H9 (cell line): ENCODE measurements at regions not wholly inside any gene's neighbourhood (a gene's known extent, or its start where the extent isn't known, plus 50 kb on each side); places are given as distances from the start of the nearest gene placed in this dataset.

Experiments used
- DNase-seq: peaks from one replicate; pipeline ENCODE4 v3.0.0-alpha.2; 2017
- H2AFZ ChIP-seq: one replicate; pipeline ENCODE4 v1.6.1; 2013; ENCODE audit warnings: mild to moderate bottlenecking, low read length, control low read depth, moderate library complexity
- H2AK5ac ChIP-seq: 2 replicates; pipeline ENCODE4 v1.6.1; 2013; ENCODE audit warnings: low read length, control low read depth, mixed read lengths; ENCODE audit not compliant: insufficient read length
- H2BK120ac ChIP-seq: one replicate; pipeline ENCODE4 v1.6.1; 2013; ENCODE audit warnings: low read depth, mild to moderate bottlenecking, low read length, control low read depth, inconsistent platforms; ENCODE audit not compliant: poor library complexity, severe bottlenecking
- H2BK12ac ChIP-seq: 2 replicates; pipeline ENCODE4 v1.6.1; 2013; ENCODE audit warnings: low read length, control low read depth, mixed read lengths, low read depth; ENCODE audit not compliant: insufficient read length
- H2BK15ac ChIP-seq: 2 replicates; pipeline ENCODE4 v1.6.1; 2013; ENCODE audit warnings: low read depth, low read length, control low read depth
- H2BK20ac ChIP-seq: one replicate; pipeline ENCODE4 v1.6.1; 2013; ENCODE audit warnings: low read depth, mild to moderate bottlenecking, low read length, control low read depth, inconsistent platforms; ENCODE audit not compliant: poor library complexity, severe bottlenecking
- H2BK5ac ChIP-seq: 2 replicates; pipeline ENCODE4 v1.6.1; 2013; ENCODE audit warnings: low read length, control low read depth, mixed read lengths; ENCODE audit not compliant: insufficient read length
- H3K14ac ChIP-seq: 2 replicates; pipeline ENCODE4 v1.6.1; 2013; ENCODE audit warnings: low read length, control low read depth; ENCODE audit not compliant: insufficient read depth
- H3K18ac ChIP-seq: 2 replicates; pipeline ENCODE4 v1.6.1; 2013; ENCODE audit warnings: low read depth, mild to moderate bottlenecking, mixed read lengths, low read length, control low read depth; ENCODE audit not compliant: insufficient read length
- H3K23ac ChIP-seq: 2 replicates; pipeline ENCODE4 v1.6.1; 2013; ENCODE audit warnings: low read length, control low read depth, mixed read lengths, low read depth; ENCODE audit not compliant: insufficient read length
- H3K23me2 ChIP-seq: 2 replicates; pipeline ENCODE4 v1.6.1; 2013; ENCODE audit warnings: low read depth, mild to moderate bottlenecking, mixed read lengths, low read length, control low read depth; ENCODE audit not compliant: insufficient read length, poor library complexity, severe bottlenecking
- H3K27ac ChIP-seq: 2 replicates; pipeline ENCODE4 v1.5.1; 2013; ENCODE audit warnings: low read length, control low read depth, mixed read lengths, low read depth; ENCODE audit not compliant: insufficient read length
- H3K27me3 ChIP-seq: 2 replicates; pipeline ENCODE4 v1.6.1; 2013; ENCODE audit warnings: low read length, control low read depth, inconsistent platforms; ENCODE audit not compliant: insufficient read depth
- H3K4ac ChIP-seq: 2 replicates; pipeline ENCODE4 v1.6.1; 2013; ENCODE audit warnings: low read depth, mild to moderate bottlenecking, control low read depth, inconsistent platforms, low read length, moderate library complexity
- H3K4me1 ChIP-seq: 2 replicates; pipeline ENCODE4 v1.6.1; 2013; ENCODE audit warnings: low read length, control low read depth, inconsistent platforms; ENCODE audit not compliant: insufficient read depth
- H3K4me2 ChIP-seq: 2 replicates; pipeline ENCODE4 v1.6.1; 2013; ENCODE audit warnings: low read length, control low read depth, mixed read lengths; ENCODE audit not compliant: insufficient read length, insufficient read depth
- H3K56ac ChIP-seq: 2 replicates; pipeline ENCODE4 v1.6.1; 2013; ENCODE audit warnings: low read depth, mild to moderate bottlenecking, mixed read lengths, low read length, control low read depth; ENCODE audit not compliant: insufficient read length
- H3K79me1 ChIP-seq: 2 replicates; pipeline ENCODE4 v1.6.1; 2013; ENCODE audit warnings: low read depth, mild to moderate bottlenecking, moderate library complexity, low read length, control low read depth, inconsistent platforms; ENCODE audit not compliant: insufficient read depth, poor library complexity, severe bottlenecking
- H3K79me2 ChIP-seq: 2 replicates; pipeline ENCODE4 v1.6.1; 2013; ENCODE audit warnings: low read length, control low read depth, inconsistent platforms; ENCODE audit not compliant: insufficient read depth
- H3K9ac ChIP-seq: 2 replicates; pipeline ENCODE4 v1.6.1; 2013; ENCODE audit warnings: low read length, control low read depth, mixed read lengths; ENCODE audit not compliant: insufficient read length; ENCODE audit errors: extremely low read depth
- H3K9me3 ChIP-seq: one replicate; pipeline ENCODE4 v1.6.1; 2013; ENCODE audit warnings: low read depth, low read length, inconsistent platforms; ENCODE audit not compliant: control insufficient read depth
- H3T11ph ChIP-seq: one replicate; pipeline ENCODE4 v1.6.1; 2013; ENCODE audit warnings: mild to moderate bottlenecking, low read length, control low read depth, inconsistent platforms
- H4K20me1 ChIP-seq: one replicate; pipeline ENCODE4 v1.6.1; 2013; ENCODE audit not compliant: control insufficient read depth, insufficient read length, insufficient read depth
- H4K5ac ChIP-seq: 2 replicates; pipeline ENCODE4 v1.6.1; 2013; ENCODE audit warnings: low read depth, mild to moderate bottlenecking, mixed read lengths, low read length, control low read depth; ENCODE audit not compliant: insufficient read length
- H4K8ac ChIP-seq: replicated peaks from 2 replicates; pipeline ENCODE4 v1.6.1; 2013; ENCODE audit warnings: low read length, control low read depth, mixed read lengths, low read depth; ENCODE audit not compliant: insufficient read length
- H4K91ac ChIP-seq: 2 replicates; pipeline ENCODE4 v1.6.1; 2013; ENCODE audit warnings: low read depth, mild to moderate bottlenecking, moderate library complexity, mixed read lengths, low read length, control low read depth; ENCODE audit not compliant: insufficient read length
- H3K27ac Mint-ChIP-seq, 3 experiments: 2 replicates in 2 of 3; 3 replicates in 1 of 3; pipeline ENCODE4 v1.8.0; 2020 to 2021; ENCODE audit warnings: mixed read lengths in 3 of 3, mild to moderate bottlenecking in 1 of 3, moderate library complexity in 1 of 3
- H3K27me3 Mint-ChIP-seq: 2 replicates; pipeline ENCODE4 v1.8.0; 2021; ENCODE audit warnings: low read depth, mild to moderate bottlenecking, moderate library complexity, mixed read lengths
- H3K36me3 Mint-ChIP-seq, 3 experiments: 2 replicates in 2 of 3; 3 replicates in 1 of 3; pipeline ENCODE4 v1.8.0; 2020 to 2021; ENCODE audit warnings: low read depth in 3 of 3, mixed read lengths in 3 of 3; ENCODE audit not compliant: insufficient read depth in 1 of 3
- H3K4me1 Mint-ChIP-seq, 2 experiments: 2 replicates each; pipeline ENCODE4 v1.8.0; 2020; ENCODE audit warnings: mixed read lengths in 2 of 2
- H3K4me3 Mint-ChIP-seq, 2 experiments: 2 replicates in 1 of 2; 3 replicates in 1 of 2; pipeline ENCODE4 v1.8.0; 2020 to 2021; ENCODE audit warnings: mild to moderate bottlenecking in 2 of 2, mixed read lengths in 2 of 2, moderate library complexity in 1 of 2
- H3K9me3 Mint-ChIP-seq, 2 experiments: 2 replicates in 1 of 2; 3 replicates in 1 of 2; pipeline ENCODE4 v1.8.0; 2020; ENCODE audit warnings: mild to moderate bottlenecking in 2 of 2, mixed read lengths in 2 of 2, moderate library complexity in 1 of 2
- whole genome bisulfite sequencing: extraction: QIAGEN DNeasy Blood & Tissue Kit; methylation state at CpG from one replicate; pipeline ENCODE4 v1.1.7; 2013; ENCODE audit warnings: missing lambda C conversion rate, low lambda C conversion rate, mixed read lengths; ENCODE audit not compliant: insufficient read length; ENCODE audit errors: extremely low coverage; 5-methylcytosine and 5-hydroxymethylcytosine counted together
- TF ChIP-seq, protein P1 (sequence below): fragments of 200-600 bp; sonication (generic); conservative IDR thresholded peaks from 3 replicates; pipeline ENCODE4 v1.8.0; 2021; ENCODE audit warnings: antibody characterized with exemption, mild to moderate bottlenecking

DNA sequence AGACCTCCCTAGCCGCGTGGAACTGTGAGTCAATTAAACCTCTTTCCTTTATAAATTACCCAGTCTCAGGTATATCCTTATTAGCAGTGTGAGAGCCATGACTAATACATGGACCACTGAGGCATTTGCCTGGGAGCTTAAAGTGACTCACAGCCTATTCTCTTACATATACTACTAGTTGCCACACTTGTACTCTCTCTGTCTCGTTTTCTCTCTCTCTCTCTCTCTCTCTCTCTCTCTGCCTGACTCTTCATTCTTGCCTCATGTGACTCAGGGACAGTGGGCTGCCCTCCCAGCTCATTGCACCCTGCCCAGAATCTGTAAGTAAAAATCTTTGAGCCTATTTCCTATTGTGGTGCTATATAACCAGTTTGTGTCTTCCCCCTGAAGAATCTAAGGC lies 238.5 kb upstream of the MAGI2 start:
- Histone ChIP-seq H3K79me2 (no peaks in the 10 kb centered on the region), H2BK15ac (no peak overlapping the region), H4K91ac (no peak overlapping the region), H3K4me2 (no peak overlapping the region), H3K23ac (no peak overlapping the region), H3K14ac (no peak overlapping the region), H3K79me1 (no peaks in the 10 kb centered on the region), H4K8ac (no peak overlapping the region), H2BK20ac (no peak overlapping the region), H4K5ac (no peak overlapping the region), H3K56ac (no peak overlapping the region), H3K27ac (no peak overlapping the region), H3T11ph (no peak overlapping the region), H2BK120ac (no peak overlapping the region), H2AFZ (no peak overlapping the region), H3K9me3 (no peaks in the 10 kb centered on the region), H3K18ac (no peak overlapping the region), H3K23me2 (no peaks in the 10 kb centered on the region), H2AK5ac (no peak overlapping the region), H2BK5ac (no peak overlapping the region), H3K4ac (no peak overlapping the region), H3K9ac (no peak overlapping the region), H3K27me3 (no peaks in the 10 kb centered on the region), H3K4me1 (no peaks in the 10 kb centered on the region), H2BK12ac (no peak overlapping the region), H4K20me1 (no peaks in the 10 kb centered on the region)
- TF ChIP-seq, protein P1, sequence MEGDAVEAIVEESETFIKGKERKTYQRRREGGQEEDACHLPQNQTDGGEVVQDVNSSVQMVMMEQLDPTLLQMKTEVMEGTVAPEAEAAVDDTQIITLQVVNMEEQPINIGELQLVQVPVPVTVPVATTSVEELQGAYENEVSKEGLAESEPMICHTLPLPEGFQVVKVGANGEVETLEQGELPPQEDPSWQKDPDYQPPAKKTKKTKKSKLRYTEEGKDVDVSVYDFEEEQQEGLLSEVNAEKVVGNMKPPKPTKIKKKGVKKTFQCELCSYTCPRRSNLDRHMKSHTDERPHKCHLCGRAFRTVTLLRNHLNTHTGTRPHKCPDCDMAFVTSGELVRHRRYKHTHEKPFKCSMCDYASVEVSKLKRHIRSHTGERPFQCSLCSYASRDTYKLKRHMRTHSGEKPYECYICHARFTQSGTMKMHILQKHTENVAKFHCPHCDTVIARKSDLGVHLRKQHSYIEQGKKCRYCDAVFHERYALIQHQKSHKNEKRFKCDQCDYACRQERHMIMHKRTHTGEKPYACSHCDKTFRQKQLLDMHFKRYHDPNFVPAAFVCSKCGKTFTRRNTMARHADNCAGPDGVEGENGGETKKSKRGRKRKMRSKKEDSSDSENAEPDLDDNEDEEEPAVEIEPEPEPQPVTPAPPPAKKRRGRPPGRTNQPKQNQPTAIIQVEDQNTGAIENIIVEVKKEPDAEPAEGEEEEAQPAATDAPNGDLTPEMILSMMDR = no peak
- Mint-ChIP-seq H3K36me3 (no peaks in the 10 kb centered on the region), H3K4me3 (no peak overlapping the region), H3K9me3 (no peaks in the 10 kb centered on the region), H3K4me1 (no peaks in the 10 kb centered on the region), H3K27ac (no peak overlapping the region; a peak in 1 of 7 replicates), H3K27me3 (peaks cover 1% of the 10 kb centered on the region; the same call in 1 of the 2 replicates)
- DNase-seq = no peak
- WGBS = no CpG with 5 or more reads among the region's 3 CpGs
